IMR-90 (cell line): ENCODE measurements at regions not wholly inside any gene's neighbourhood (a gene's known extent, or its start where the extent isn't known, plus 50 kb on each side); places are given as distances from the start of the nearest gene placed in this dataset.
"Not testable (repeated sequence)": the region's sequence is repeated elsewhere in the genome, so short reads cannot be mapped to it uniquely, and the experiment has no call there.

Experiments used
- BHLHE40 ChIP-seq: fragments of 150-350 bp; IDR thresholded peaks from 2 replicates; pipeline ENCODE4 v1.6.1; 2016; ENCODE audit warnings: mild to moderate bottlenecking, low read depth, low read length
- CTCF ChIP-seq: conservative IDR thresholded peaks from 2 replicates; pipeline ENCODE4 v1.5.1; 2012; ENCODE audit warnings: mild to moderate bottlenecking, low read depth, low read length, improper control_type of control experiment
- FOS ChIP-seq: fragments of 150-350 bp; IDR thresholded peaks from 2 replicates; pipeline ENCODE4 v1.6.1; 2016; ENCODE audit warnings: low read depth, low read length
- MAZ ChIP-seq: IDR thresholded peaks from 2 replicates; pipeline ENCODE4 v1.6.1; 2012; ENCODE audit warnings: low read depth, mild to moderate bottlenecking, low read length, improper control_type of control experiment, moderate library complexity, borderline replicate concordance
- MXI1 ChIP-seq: IDR thresholded peaks from 2 replicates; pipeline ENCODE4 v1.6.1; 2012; ENCODE audit warnings: low read depth, mild to moderate bottlenecking, low read length, moderate library complexity, borderline replicate concordance
- POLR2A ChIP-seq: IDR thresholded peaks from 2 replicates; pipeline ENCODE4 v1.6.1; 2012; ENCODE audit warnings: mild to moderate bottlenecking, low read depth, low read length
- RAD21 ChIP-seq: IDR thresholded peaks from 2 replicates; pipeline ENCODE4 v1.6.1; 2012; ENCODE audit warnings: low read length, improper control_type of control experiment
- RCOR1 ChIP-seq: IDR thresholded peaks from 2 replicates; pipeline ENCODE4 v1.6.1; 2012; ENCODE audit warnings: mild to moderate bottlenecking, low read length, improper control_type of control experiment; ENCODE audit not compliant: insufficient replicate concordance
- RFX5 ChIP-seq: IDR thresholded peaks from 2 replicates; pipeline ENCODE4 v1.8.0; 2012; ENCODE audit warnings: low read depth, mild to moderate bottlenecking, low read length, moderate library complexity

GRCh38 chr2:88961323-88961722 is 269.9 kb downstream of the RPIA start:
- TF ChIP-seq CTCF, MAZ, FOS, BHLHE40, RAD21, RCOR1, POLR2A, RFX5, MXI1: not testable (repeated sequence)
